ENCODE measurements at regions not wholly inside any gene's neighbourhood (a gene's known extent, or its start where the extent isn't known, plus 50 kb on each side); places are given as distances from the start of the nearest gene placed in this dataset.

DNA sequence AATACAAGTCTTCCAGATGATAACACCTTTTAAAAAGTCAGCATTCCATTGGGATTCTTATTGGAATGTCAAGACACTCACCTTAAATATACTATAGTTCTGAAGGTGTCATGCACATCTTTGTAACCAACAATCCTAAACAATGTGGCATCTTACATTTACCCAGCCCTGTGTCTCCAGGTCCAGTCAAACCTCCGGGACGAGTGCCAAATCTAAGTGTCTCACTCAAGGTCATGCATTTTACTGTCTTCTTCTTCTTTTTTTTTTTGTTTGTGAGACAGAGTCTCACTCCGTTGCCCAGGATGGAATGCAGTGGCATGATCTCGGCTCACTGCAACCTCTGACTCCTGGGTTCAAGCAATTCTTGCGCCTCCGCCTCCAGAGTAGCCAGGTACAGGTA lies 206.9 kb upstream of the FAM98A start:
- Histone ChIP-seq H3K27ac (replicated peaks) (no peak overlapping the region), H3K27me3 (ENCODE audit: low read depth) (no peaks in the 10 kb centered on the region), H3K4me3 (no peak overlapping the region), H3K4me1 (no peaks in the 10 kb centered on the region), H3K36me3 (no peaks in the 10 kb centered on the region), H3K9me3 (replicated peaks) (no peaks in the 10 kb centered on the region)
- intact Hi-C loops (cut with micrococcal nuclease), result no loop called here
- DNase-seq, result no peak
- TF ChIP-seq, protein P1, sequence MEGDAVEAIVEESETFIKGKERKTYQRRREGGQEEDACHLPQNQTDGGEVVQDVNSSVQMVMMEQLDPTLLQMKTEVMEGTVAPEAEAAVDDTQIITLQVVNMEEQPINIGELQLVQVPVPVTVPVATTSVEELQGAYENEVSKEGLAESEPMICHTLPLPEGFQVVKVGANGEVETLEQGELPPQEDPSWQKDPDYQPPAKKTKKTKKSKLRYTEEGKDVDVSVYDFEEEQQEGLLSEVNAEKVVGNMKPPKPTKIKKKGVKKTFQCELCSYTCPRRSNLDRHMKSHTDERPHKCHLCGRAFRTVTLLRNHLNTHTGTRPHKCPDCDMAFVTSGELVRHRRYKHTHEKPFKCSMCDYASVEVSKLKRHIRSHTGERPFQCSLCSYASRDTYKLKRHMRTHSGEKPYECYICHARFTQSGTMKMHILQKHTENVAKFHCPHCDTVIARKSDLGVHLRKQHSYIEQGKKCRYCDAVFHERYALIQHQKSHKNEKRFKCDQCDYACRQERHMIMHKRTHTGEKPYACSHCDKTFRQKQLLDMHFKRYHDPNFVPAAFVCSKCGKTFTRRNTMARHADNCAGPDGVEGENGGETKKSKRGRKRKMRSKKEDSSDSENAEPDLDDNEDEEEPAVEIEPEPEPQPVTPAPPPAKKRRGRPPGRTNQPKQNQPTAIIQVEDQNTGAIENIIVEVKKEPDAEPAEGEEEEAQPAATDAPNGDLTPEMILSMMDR (IDR thresholded peaks at IDR 0.05; ENCODE audit: borderline replicate concordance), result no peak

DNA sequence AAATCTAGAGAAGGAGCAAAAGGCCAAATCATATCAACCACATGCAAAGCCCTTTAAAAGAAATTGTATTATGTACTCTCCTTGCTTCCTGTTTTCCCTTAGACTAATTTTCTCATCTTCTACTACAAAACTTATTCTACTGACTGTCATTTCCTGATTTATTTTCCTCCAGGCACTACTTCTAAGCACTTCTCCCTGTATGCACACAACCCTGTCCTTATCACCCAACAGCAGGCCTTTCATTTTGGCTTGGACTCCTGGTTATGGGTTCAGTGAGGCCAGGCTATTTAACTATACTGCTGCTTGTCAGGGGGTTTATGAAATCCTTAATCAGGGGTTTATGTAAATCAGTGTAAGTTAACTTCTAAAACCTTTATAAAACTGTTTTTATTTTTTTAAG lies 205.1 kb upstream of the FAM98A start:
- no peaks in the 10 kb centered on the region for H3K4me1 ChIP-seq
- no peaks in the 10 kb centered on the region for H3K9me3 ChIP-seq (replicated peaks)
- H3K27me3 ChIP-seq (ENCODE audit: low read depth), result no peaks in the 10 kb centered on the region
- intact Hi-C loops (cut with micrococcal nuclease), result no loop called here
- H3K36me3 ChIP-seq, result no peaks in the 10 kb centered on the region
- TF ChIP-seq, protein P1 (IDR thresholded peaks at IDR 0.05; ENCODE audit: borderline replicate concordance), result no peak
- DNase-seq, result no peak
- no peak overlapping the region for H3K27ac ChIP-seq (replicated peaks)
- H3K4me3 ChIP-seq, result no peak overlapping the region

DNA sequence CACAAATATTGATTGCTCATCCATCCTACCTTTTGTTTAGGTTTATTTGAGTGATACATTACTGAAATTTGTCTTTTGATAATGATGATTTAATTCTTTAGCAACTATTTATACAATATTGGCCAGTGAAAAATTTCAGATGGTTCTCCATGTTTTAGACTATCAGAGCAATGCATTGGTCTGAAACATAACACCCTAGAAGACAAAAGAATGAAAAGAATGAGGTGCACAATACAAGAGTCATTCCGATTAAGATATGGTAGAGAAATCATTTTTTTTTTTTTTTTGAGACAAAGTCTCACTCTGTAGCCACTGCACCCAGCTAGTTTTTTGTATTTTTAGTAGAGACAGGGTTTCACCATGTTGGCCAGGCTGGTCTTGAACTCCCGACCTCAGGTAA lies 197.4 kb upstream of the FAM98A start:
- Histone ChIP-seq H3K9me3 (replicated peaks) (no peaks in the 10 kb centered on the region), H3K27me3 (ENCODE audit: low read depth) (no peaks in the 10 kb centered on the region), H3K27ac (replicated peaks) (no peak overlapping the region), H3K36me3 (no peaks in the 10 kb centered on the region), H3K4me1 (no peaks in the 10 kb centered on the region), H3K4me3 (no peak overlapping the region)
- intact Hi-C loops (cut with micrococcal nuclease), result no loop called here
- no peak for DNase-seq
- TF ChIP-seq, protein P1 (IDR thresholded peaks at IDR 0.05; ENCODE audit: borderline replicate concordance), result no peak

DNA sequence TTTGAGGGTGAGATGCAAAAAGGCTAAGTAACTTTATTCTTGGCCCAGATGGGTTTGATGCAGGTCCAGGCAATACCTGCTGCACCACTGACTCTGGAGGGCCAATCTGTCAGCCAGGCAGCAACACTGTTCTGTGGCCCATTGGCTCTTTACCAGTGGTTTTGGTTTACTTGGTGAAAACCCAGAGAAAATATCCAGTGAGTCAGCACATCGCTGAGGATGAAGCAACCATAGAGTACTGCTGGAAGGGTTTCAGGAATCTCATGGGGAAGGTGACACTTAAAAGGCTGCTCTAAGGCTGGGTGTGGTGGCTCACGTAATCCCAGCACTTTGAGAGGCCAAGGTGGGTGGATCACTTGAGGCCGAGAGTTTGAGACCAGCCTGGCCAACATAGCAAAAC lies 192.5 kb upstream of the FAM98A start:
- DNase-seq, result no peak
- H3K36me3 ChIP-seq, result no peaks in the 10 kb centered on the region
- H3K27ac ChIP-seq (replicated peaks), result no peak overlapping the region
- H3K27me3 ChIP-seq (ENCODE audit: low read depth), result no peaks in the 10 kb centered on the region
- no peaks in the 10 kb centered on the region for H3K4me1 ChIP-seq
- TF ChIP-seq, protein P1 (IDR thresholded peaks at IDR 0.05; ENCODE audit: borderline replicate concordance), result no peak
- H3K4me3 ChIP-seq, result no peak overlapping the region
- intact Hi-C loops (cut with micrococcal nuclease), result no loop called here
- no peaks in the 10 kb centered on the region for H3K9me3 ChIP-seq (replicated peaks)

DNA sequence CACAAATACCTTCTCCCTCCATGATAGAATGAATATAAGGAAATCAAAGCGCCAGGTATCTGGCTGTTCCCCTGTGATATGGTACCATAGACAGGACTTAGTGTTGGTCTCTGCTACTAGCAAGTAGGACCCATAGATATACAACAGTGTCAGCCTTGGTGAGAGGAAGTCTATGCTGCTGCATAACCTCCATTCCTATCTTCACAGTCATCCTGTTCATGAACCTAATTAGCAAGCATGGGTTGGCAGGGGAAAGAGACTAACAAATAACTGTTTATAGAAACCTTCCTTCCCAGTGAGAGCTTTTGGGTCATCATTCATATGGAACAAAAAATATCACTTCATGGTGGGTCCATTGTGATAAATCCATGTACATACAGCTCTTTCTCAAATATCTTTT lies 188.9 kb upstream of the FAM98A start:
- Histone ChIP-seq H3K4me3 (no peak overlapping the region), H3K9me3 (replicated peaks) (no peaks in the 10 kb centered on the region), H3K27ac (replicated peaks) (no peak overlapping the region), H3K36me3 (no peaks in the 10 kb centered on the region), H3K4me1 (no peaks in the 10 kb centered on the region), H3K27me3 (ENCODE audit: low read depth) (no peaks in the 10 kb centered on the region)
- intact Hi-C loops (cut with micrococcal nuclease), result no loop called here
- no peak for DNase-seq
- TF ChIP-seq, protein P1 (IDR thresholded peaks at IDR 0.05; ENCODE audit: borderline replicate concordance), result no peak

DNA sequence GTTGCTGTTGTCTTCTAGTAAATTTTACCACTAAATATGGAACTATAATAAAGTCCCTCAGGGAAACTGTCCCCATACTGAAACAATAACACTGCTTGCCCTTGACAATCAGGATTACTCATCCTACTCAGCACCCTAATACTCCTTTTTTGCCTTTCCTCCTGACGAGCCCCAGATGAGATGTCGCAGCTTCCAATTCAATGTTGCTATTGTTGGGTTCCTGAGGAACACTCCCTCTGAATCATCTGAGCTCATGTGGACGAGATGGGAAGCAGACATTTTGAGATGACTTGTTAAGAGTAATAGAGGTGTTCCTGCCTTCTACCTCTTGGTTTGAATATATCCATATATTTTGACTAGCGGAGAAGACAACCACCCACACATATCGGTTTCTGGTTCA lies 187.8 kb upstream of the FAM98A start:
- H3K4me3 ChIP-seq, result no peak overlapping the region
- intact Hi-C loops (cut with micrococcal nuclease), result no loop called here
- no peaks in the 10 kb centered on the region for H3K36me3 ChIP-seq
- no peaks in the 10 kb centered on the region for H3K4me1 ChIP-seq
- no peaks in the 10 kb centered on the region for H3K9me3 ChIP-seq (replicated peaks)
- no peak for DNase-seq
- H3K27me3 ChIP-seq (ENCODE audit: low read depth), result no peaks in the 10 kb centered on the region
- no peak overlapping the region for H3K27ac ChIP-seq (replicated peaks)
- TF ChIP-seq, protein P1 (IDR thresholded peaks at IDR 0.05; ENCODE audit: borderline replicate concordance), result no peak

All from left ventricle myocardium inferior (tissue), 1 donor.